ENCODE measurements at regions not wholly inside any gene's neighbourhood (a gene's known extent, or its start where the extent isn't known, plus 50 kb on each side); places are given as distances from the start of the nearest gene placed in this dataset.

DNA sequence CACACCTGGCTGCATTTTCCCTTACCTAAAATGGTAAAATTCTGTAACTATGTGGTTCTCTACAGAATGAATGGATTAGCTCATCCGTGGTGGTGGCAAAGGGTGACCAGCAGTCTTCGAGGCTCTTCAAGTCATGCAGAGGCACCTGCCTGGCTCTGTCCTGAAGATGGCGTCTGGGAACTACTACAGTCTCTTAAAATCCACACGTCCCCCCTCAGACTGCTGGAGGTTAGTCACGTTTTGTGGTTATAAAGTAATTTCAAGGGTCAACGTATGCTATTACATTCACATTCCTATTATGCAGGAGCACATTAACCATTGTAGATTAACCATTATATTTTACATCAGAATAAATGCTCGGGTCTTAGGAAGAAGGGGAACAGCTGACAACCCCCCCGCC, 616.7 kb downstream of the GALR1 start:
- Histone ChIP-seq H3K4me3 (no peak overlapping the region), H3K27me3 (no peaks in the 10 kb centered on the region), H3K9me3 (no peaks in the 10 kb centered on the region), H3K27ac (no peak overlapping the region), H3K4me1 (no peaks in the 10 kb centered on the region), H3K36me3 (no peaks in the 10 kb centered on the region)
- intact Hi-C loops (cut with DNase I) = no loop called here
- DNase-seq (ENCODE audit: extremely low spot score in 2 of 2) = no peak
- TF ChIP-seq POLR2A (IDR thresholded peaks at IDR 0.05) (no peak), POLR2AphosphoS5 (IDR thresholded peaks at IDR 0.05; ENCODE audit: insufficient read depth in 1 of 2, low read depth in 1 of 2) (no peak)
- TF ChIP-seq, protein P1, sequence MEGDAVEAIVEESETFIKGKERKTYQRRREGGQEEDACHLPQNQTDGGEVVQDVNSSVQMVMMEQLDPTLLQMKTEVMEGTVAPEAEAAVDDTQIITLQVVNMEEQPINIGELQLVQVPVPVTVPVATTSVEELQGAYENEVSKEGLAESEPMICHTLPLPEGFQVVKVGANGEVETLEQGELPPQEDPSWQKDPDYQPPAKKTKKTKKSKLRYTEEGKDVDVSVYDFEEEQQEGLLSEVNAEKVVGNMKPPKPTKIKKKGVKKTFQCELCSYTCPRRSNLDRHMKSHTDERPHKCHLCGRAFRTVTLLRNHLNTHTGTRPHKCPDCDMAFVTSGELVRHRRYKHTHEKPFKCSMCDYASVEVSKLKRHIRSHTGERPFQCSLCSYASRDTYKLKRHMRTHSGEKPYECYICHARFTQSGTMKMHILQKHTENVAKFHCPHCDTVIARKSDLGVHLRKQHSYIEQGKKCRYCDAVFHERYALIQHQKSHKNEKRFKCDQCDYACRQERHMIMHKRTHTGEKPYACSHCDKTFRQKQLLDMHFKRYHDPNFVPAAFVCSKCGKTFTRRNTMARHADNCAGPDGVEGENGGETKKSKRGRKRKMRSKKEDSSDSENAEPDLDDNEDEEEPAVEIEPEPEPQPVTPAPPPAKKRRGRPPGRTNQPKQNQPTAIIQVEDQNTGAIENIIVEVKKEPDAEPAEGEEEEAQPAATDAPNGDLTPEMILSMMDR (IDR thresholded peaks at IDR 0.05) = no peak

DNA sequence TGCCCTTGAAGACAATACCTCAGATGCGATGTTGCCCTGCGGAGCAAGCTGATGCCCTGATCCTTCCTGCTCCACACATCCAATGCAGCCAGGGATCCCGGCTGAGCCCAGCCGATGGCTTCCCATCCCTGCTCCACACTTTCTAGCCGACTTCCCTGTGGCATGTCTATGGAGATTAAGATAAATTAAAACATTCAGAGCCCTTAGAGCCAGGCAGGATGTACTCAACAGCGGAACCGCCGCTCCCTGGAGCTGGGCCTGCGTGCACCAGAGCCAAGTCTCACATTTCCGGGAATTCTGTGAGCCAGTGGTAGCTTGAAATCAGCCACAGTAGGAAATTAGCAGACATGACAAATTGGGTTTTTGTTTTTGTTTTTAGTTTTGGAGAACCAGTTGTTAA, 620.6 kb downstream of the GALR1 start:
- intact Hi-C loops (cut with DNase I) = no loop called here
- TF ChIP-seq POLR2AphosphoS5 (IDR thresholded peaks at IDR 0.05; ENCODE audit: insufficient read depth in 1 of 2, low read depth in 1 of 2) = peak in 1 of 2 donors; percentile 16
- TF ChIP-seq, protein P1 (IDR thresholded peaks at IDR 0.05) = no peak
- TF ChIP-seq POLR2A (IDR thresholded peaks at IDR 0.05) = no peak
- no peak overlapping the region for H3K27ac ChIP-seq
- no peaks in the 10 kb centered on the region for H3K36me3 ChIP-seq
- no peaks in the 10 kb centered on the region for H3K4me1 ChIP-seq
- H3K27me3 ChIP-seq = no peaks in the 10 kb centered on the region
- DNase-seq (ENCODE audit: extremely low spot score in 2 of 2) = no peak
- H3K4me3 ChIP-seq = no peak overlapping the region
- no peaks in the 10 kb centered on the region for H3K9me3 ChIP-seq

DNA sequence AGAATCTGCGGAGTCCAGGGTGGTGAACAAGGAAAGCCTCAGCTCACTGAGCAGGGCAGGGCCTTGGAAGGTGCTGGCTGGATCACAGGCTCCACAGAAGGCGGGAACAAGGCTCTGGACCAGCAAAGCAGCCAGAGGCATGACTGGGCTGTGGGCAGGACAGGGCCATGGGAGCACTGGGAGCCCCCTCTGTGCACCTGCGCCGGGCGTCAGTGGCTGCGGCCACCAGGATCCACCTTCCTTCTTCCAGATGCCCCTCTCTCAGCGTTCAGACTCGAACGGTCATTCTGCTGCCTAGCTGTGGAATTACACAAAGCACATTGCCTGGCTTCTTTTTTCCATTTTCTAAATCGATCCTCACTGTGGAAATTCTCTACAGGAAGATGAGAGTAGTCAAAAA, 621.2 kb downstream of the GALR1 start:
- H3K36me3 ChIP-seq = no peaks in the 10 kb centered on the region
- H3K27me3 ChIP-seq = no peaks in the 10 kb centered on the region
- intact Hi-C loops (cut with DNase I) = no loop called here
- H3K9me3 ChIP-seq = no peaks in the 10 kb centered on the region
- no peak overlapping the region for H3K4me3 ChIP-seq
- DNase-seq (ENCODE audit: extremely low spot score in 2 of 2) = no peak
- no peak for TF ChIP-seq POLR2AphosphoS5 (IDR thresholded peaks at IDR 0.05; ENCODE audit: insufficient read depth in 1 of 2, low read depth in 1 of 2)
- TF ChIP-seq POLR2A (IDR thresholded peaks at IDR 0.05) = no peak
- TF ChIP-seq, protein P1 (IDR thresholded peaks at IDR 0.05) = no peak
- no peaks in the 10 kb centered on the region for H3K4me1 ChIP-seq
- no peak overlapping the region for H3K27ac ChIP-seq

DNA sequence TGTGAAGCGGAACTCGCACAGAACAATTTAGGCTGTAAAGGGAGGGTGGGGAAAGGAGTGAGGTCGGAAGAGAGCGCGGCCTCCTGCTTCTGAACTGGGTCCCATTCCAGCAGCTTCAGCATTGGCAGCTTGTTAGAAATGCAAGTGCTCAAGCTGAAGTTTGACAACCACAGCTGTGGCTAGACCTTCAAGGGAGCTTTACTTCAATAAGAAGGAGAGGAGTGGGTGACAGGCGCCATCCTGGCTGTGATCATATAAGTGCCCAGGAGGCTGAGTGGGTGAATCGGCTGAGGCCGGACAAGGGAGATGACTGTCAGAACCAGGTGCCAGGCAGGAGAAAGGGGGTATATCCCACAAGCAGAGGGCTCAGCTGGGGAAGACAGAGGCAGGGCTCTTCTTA, 622.5 kb downstream of the GALR1 start:
- intact Hi-C loops (cut with DNase I) = no loop called here
- no peaks in the 10 kb centered on the region for H3K36me3 ChIP-seq
- H3K4me3 ChIP-seq = no peak overlapping the region
- no peaks in the 10 kb centered on the region for H3K4me1 ChIP-seq
- no peak for DNase-seq (ENCODE audit: extremely low spot score in 2 of 2)
- no peak overlapping the region for H3K27ac ChIP-seq
- no peaks in the 10 kb centered on the region for H3K9me3 ChIP-seq
- TF ChIP-seq POLR2AphosphoS5 (IDR thresholded peaks at IDR 0.05; ENCODE audit: insufficient read depth in 1 of 2, low read depth in 1 of 2) (no peak), POLR2A (IDR thresholded peaks at IDR 0.05) (no peak)
- TF ChIP-seq, protein P1 (IDR thresholded peaks at IDR 0.05) = no peak
- H3K27me3 ChIP-seq = no peaks in the 10 kb centered on the region

DNA sequence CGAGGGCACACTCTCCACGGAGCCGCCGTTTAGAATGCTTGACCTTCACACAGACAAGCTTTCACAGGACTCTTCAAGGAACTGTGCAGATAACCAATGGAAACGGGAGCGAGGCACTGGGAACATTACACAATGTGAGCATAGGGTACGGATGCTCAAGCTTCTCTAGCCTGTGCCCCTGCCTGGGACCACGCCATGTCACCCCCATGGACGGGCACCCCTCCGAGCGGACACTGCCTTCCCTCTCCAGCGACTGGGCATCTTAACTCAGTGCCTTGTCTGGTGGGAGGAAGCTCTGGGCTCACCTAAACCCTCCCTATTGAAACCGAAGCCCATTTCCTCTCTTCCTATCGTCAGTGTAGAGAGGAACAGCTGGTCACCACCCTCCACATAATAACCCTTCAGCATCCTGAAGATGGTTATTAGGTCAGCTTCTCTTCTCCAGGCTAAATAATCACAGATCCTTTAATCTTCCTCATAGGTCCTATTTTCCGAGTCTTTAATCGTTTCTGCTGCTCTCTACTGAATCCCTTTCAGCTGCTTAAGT, 626.7 kb downstream of the GALR1 start:
- H3K4me1 ChIP-seq = no peaks in the 10 kb centered on the region
- H3K4me3 ChIP-seq = no peak overlapping the region
- no peaks in the 10 kb centered on the region for H3K27me3 ChIP-seq
- TF ChIP-seq POLR2AphosphoS5 (IDR thresholded peaks at IDR 0.05; ENCODE audit: insufficient read depth in 1 of 2, low read depth in 1 of 2) = no peak
- TF ChIP-seq POLR2A (IDR thresholded peaks at IDR 0.05) = no peak
- TF ChIP-seq, protein P1 (IDR thresholded peaks at IDR 0.05) = no peak
- no peaks in the 10 kb centered on the region for H3K36me3 ChIP-seq
- intact Hi-C loops (cut with DNase I) = no loop called here
- H3K27ac ChIP-seq = no peak overlapping the region
- no peaks in the 10 kb centered on the region for H3K9me3 ChIP-seq
- no peak for DNase-seq (ENCODE audit: extremely low spot score in 2 of 2)

Data from vagina (tissue), 2 donors.